ENCODE measurements at regions not wholly inside any gene's neighbourhood (a gene's known extent, or its start where the extent isn't known, plus 50 kb on each side); places are given as distances from the start of the nearest gene placed in this dataset.

DNA sequence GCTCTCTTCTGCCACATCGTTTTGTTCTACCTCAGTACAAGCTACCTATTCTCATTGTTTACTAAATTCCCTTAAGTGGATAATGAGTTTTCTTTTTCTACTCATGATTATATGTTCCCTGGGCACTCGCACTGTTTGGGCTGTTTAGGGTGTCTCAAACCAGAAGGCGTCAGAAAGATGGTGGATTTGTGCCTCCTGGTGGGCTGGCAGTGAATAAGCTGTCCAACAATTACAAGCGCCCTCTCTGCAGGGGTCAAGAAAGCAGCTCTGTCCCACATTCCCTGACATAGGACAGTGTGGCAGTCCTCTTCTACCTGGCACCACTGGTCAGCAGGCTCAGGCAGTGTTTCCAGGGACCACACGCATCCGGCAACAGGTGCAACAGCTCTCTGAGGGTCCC lies 173.4 kb upstream of the PPP2R3A start:
- TF ChIP-seq, protein P1, sequence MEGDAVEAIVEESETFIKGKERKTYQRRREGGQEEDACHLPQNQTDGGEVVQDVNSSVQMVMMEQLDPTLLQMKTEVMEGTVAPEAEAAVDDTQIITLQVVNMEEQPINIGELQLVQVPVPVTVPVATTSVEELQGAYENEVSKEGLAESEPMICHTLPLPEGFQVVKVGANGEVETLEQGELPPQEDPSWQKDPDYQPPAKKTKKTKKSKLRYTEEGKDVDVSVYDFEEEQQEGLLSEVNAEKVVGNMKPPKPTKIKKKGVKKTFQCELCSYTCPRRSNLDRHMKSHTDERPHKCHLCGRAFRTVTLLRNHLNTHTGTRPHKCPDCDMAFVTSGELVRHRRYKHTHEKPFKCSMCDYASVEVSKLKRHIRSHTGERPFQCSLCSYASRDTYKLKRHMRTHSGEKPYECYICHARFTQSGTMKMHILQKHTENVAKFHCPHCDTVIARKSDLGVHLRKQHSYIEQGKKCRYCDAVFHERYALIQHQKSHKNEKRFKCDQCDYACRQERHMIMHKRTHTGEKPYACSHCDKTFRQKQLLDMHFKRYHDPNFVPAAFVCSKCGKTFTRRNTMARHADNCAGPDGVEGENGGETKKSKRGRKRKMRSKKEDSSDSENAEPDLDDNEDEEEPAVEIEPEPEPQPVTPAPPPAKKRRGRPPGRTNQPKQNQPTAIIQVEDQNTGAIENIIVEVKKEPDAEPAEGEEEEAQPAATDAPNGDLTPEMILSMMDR (IDR thresholded peaks at IDR 0.05; ENCODE audit: poor library complexity, severe bottlenecking): peak; percentile 11
- TF ChIP-seq, protein P2, sequence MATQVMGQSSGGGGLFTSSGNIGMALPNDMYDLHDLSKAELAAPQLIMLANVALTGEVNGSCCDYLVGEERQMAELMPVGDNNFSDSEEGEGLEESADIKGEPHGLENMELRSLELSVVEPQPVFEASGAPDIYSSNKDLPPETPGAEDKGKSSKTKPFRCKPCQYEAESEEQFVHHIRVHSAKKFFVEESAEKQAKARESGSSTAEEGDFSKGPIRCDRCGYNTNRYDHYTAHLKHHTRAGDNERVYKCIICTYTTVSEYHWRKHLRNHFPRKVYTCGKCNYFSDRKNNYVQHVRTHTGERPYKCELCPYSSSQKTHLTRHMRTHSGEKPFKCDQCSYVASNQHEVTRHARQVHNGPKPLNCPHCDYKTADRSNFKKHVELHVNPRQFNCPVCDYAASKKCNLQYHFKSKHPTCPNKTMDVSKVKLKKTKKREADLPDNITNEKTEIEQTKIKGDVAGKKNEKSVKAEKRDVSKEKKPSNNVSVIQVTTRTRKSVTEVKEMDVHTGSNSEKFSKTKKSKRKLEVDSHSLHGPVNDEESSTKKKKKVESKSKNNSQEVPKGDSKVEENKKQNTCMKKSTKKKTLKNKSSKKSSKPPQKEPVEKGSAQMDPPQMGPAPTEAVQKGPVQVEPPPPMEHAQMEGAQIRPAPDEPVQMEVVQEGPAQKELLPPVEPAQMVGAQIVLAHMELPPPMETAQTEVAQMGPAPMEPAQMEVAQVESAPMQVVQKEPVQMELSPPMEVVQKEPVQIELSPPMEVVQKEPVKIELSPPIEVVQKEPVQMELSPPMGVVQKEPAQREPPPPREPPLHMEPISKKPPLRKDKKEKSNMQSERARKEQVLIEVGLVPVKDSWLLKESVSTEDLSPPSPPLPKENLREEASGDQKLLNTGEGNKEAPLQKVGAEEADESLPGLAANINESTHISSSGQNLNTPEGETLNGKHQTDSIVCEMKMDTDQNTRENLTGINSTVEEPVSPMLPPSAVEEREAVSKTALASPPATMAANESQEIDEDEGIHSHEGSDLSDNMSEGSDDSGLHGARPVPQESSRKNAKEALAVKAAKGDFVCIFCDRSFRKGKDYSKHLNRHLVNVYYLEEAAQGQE (IDR thresholded peaks at IDR 0.05; ENCODE audit: borderline replicate concordance): no peak
- TF ChIP-seq SMC3 (conservative IDR thresholded peaks at IDR 0.05; ENCODE audit: poor library complexity) (no peak), EP300 (conservative IDR thresholded peaks at IDR 0.05; ENCODE audit: poor library complexity, severe bottlenecking) (no peak), RAD21 (conservative IDR thresholded peaks at IDR 0.05) (no peak), MXI1 (conservative IDR thresholded peaks at IDR 0.05; ENCODE audit: poor library complexity, severe bottlenecking) (no peak), TAF1 (IDR thresholded peaks at IDR 0.05; ENCODE audit: low read depth) (no peak), EZH2 (IDR thresholded peaks at IDR 0.05; ENCODE audit: borderline replicate concordance, insufficient read depth, low read length, poor library complexity, severe bottlenecking) (no peak)
- Histone ChIP-seq H3K4me2 (ENCODE audit: low read length) (no peak overlapping the region), H4K20me1 (ENCODE audit: insufficient read depth) (no peaks in the 10 kb centered on the region), H3K79me2 (replicated peaks; ENCODE audit: insufficient read depth, low read length) (no peaks in the 10 kb centered on the region), H3F3A (ENCODE audit: insufficient read depth, low read length, poor library complexity, severe bottlenecking) (no peaks in the 10 kb centered on the region), H3K36me3 (ENCODE audit: insufficient read depth, low read length) (no peaks in the 10 kb centered on the region), H3K27ac (ENCODE audit: low read length) (no peak overlapping the region), H3K4me3 (ENCODE audit: low read length) (no peak overlapping the region), H2AFZ (ENCODE audit: low read depth, low read length) (no peak overlapping the region), H3K9ac (ENCODE audit: low read length) (no peak overlapping the region), H3K9me3 (ENCODE audit: low read length) (no peaks in the 10 kb centered on the region), H3K27me3 (ENCODE audit: insufficient read depth, low read depth, low read length) (no peaks in the 10 kb centered on the region), H3K9me2 (ENCODE audit: insufficient read depth, low read length) (no peaks in the 10 kb centered on the region)

DNA sequence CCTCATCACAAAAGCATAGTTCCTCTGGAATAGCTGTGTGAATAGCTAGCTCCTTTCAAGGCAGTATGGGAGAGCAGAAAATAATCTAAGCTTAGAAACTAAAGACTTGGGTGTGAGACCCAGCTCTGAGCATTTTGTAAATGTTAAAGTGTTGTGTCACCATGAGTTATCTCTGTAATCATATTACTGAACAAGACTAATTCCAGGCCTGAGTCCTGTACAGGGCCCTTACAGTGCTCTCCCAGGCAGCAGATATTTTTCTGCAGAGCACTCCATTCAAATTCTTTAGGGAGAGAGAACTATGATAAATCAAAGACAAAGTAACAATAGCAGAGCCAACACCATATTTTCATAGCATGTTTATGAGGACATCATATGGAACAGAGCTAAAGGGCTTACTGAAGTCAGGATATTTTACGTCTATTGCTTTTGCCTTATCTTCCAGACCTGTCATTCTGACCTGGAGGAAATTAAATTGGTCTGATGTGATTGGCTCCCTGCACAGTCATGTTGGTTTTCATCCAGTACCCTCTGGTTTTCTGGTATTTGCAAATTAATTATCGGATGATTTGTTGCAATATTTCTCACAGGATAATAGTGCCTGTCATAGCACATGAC lies 172.6 kb upstream of the PPP2R3A start:
- H3K79me2 ChIP-seq (replicated peaks; ENCODE audit: insufficient read depth, low read length): no peaks in the 10 kb centered on the region
- H3K9me2 ChIP-seq (ENCODE audit: insufficient read depth, low read length): no peaks in the 10 kb centered on the region
- no peak overlapping the region for H3K4me2 ChIP-seq (ENCODE audit: low read length)
- H3K9ac ChIP-seq (ENCODE audit: low read length): no peak overlapping the region
- H3K27me3 ChIP-seq (ENCODE audit: insufficient read depth, low read depth, low read length): no peaks in the 10 kb centered on the region
- TF ChIP-seq RAD21 (conservative IDR thresholded peaks at IDR 0.05) (no peak), EP300 (conservative IDR thresholded peaks at IDR 0.05; ENCODE audit: poor library complexity, severe bottlenecking) (no peak), SMC3 (conservative IDR thresholded peaks at IDR 0.05; ENCODE audit: poor library complexity) (no peak), MXI1 (conservative IDR thresholded peaks at IDR 0.05; ENCODE audit: poor library complexity, severe bottlenecking) (no peak), EZH2 (IDR thresholded peaks at IDR 0.05; ENCODE audit: borderline replicate concordance, insufficient read depth, low read length, poor library complexity, severe bottlenecking) (no peak), TAF1 (IDR thresholded peaks at IDR 0.05; ENCODE audit: low read depth) (no peak), POLR2AphosphoS5 (IDR thresholded peaks at IDR 0.05) (no peak)
- TF ChIP-seq, protein P1 (IDR thresholded peaks at IDR 0.05; ENCODE audit: poor library complexity, severe bottlenecking): no peak
- TF ChIP-seq, protein P2 (IDR thresholded peaks at IDR 0.05; ENCODE audit: borderline replicate concordance): no peak
- H3K9me3 ChIP-seq (ENCODE audit: low read length): no peaks in the 10 kb centered on the region
- no peaks in the 10 kb centered on the region for H4K20me1 ChIP-seq (ENCODE audit: insufficient read depth)
- H3K27ac ChIP-seq (ENCODE audit: low read length): no peak overlapping the region
- H2AFZ ChIP-seq (ENCODE audit: low read depth, low read length): no peak overlapping the region
- H3F3A ChIP-seq (ENCODE audit: insufficient read depth, low read length, poor library complexity, severe bottlenecking): no peaks in the 10 kb centered on the region
- no peaks in the 10 kb centered on the region for H3K36me3 ChIP-seq (ENCODE audit: insufficient read depth, low read length)
- no peak overlapping the region for H3K4me3 ChIP-seq (ENCODE audit: low read length)

Data from neural cell (in vitro differentiated cells).